ENCODE measurements at regions not wholly inside any gene's neighbourhood (a gene's known extent, or its start where the extent isn't known, plus 50 kb on each side); places are given as distances from the start of the nearest gene placed in this dataset.

- no peak overlapping the region for H3K27ac ChIP-seq
- H3K36me3 ChIP-seq (ENCODE audit: insufficient read depth): no peaks in the 10 kb centered on the region
- no peak overlapping the region for H3K4me2 ChIP-seq
- no peaks in the 10 kb centered on the region for H3K4me1 ChIP-seq (ENCODE audit: low read depth, poor library complexity, severe bottlenecking)
- H3K79me2 ChIP-seq (ENCODE audit: insufficient read depth, low read depth): no peaks in the 10 kb centered on the region
- no peaks in the 10 kb centered on the region for H4K20me1 ChIP-seq (ENCODE audit: insufficient read depth)
- TF ChIP-seq CTCF (conservative IDR thresholded peaks at IDR 0.05; ENCODE audit: low read depth, low read length): no peak
- no peak overlapping the region for H3K9ac ChIP-seq
- H3K27me3 ChIP-seq (ENCODE audit: insufficient read depth, low read depth): no peaks in the 10 kb centered on the region
- no peak overlapping the region for H3K4me3 ChIP-seq (IDR thresholded peaks at IDR 0.05; ENCODE audit: insufficient read depth, low read depth, low read length)
- H2AFZ ChIP-seq (ENCODE audit: low read depth): no peak overlapping the region
These were observed 621.0 kb upstream of the ADAMTS16 start for GRCh38 chr5:4518903-4519672.

GRCh38 chr5:4520559-4520958 is 619.6 kb upstream of the ADAMTS16 start:
- TF ChIP-seq CTCF (conservative IDR thresholded peaks at IDR 0.05; ENCODE audit: low read depth, low read length): no peak
- Histone ChIP-seq H3K4me1 (ENCODE audit: low read depth, poor library complexity, severe bottlenecking) (no peaks in the 10 kb centered on the region), H3K36me3 (ENCODE audit: insufficient read depth) (no peaks in the 10 kb centered on the region)

GRCh38 chr5:4523038-4523437 is 617.1 kb upstream of the ADAMTS16 start:
- H3K9ac ChIP-seq: no peak overlapping the region

More at GRCh38 chr5:4520559-4520958, 619.6 kb upstream of the ADAMTS16 start:
- no peaks in the 10 kb centered on the region for H3K79me2 ChIP-seq (ENCODE audit: insufficient read depth, low read depth)
- no peak overlapping the region for H2AFZ ChIP-seq (ENCODE audit: low read depth)
- H3K9ac ChIP-seq: no peak overlapping the region
- H3K27ac ChIP-seq: no peak overlapping the region
- H3K4me2 ChIP-seq: no peak overlapping the region
- no peak overlapping the region for H3K4me3 ChIP-seq (IDR thresholded peaks at IDR 0.05; ENCODE audit: insufficient read depth, low read depth, low read length)
- H3K27me3 ChIP-seq (ENCODE audit: insufficient read depth, low read depth): no peaks in the 10 kb centered on the region
- no peaks in the 10 kb centered on the region for H4K20me1 ChIP-seq (ENCODE audit: insufficient read depth)

GRCh38 chr5:4531756-4532704 is 608.1 kb upstream of the ADAMTS16 start:
- Histone ChIP-seq H3K4me1 (ENCODE audit: low read depth, poor library complexity, severe bottlenecking) (no peaks in the 10 kb centered on the region), H2AFZ (ENCODE audit: low read depth) (no peak overlapping the region), H3K4me2 (no peak overlapping the region), H3K79me2 (ENCODE audit: insufficient read depth, low read depth) (no peaks in the 10 kb centered on the region), H3K9ac (no peak overlapping the region), H3K27me3 (ENCODE audit: insufficient read depth, low read depth) (no peaks in the 10 kb centered on the region), H3K36me3 (ENCODE audit: insufficient read depth) (no peaks in the 10 kb centered on the region), H4K20me1 (ENCODE audit: insufficient read depth) (no peaks in the 10 kb centered on the region), H3K27ac (no peak overlapping the region), H3K4me3 (IDR thresholded peaks at IDR 0.05; ENCODE audit: insufficient read depth, low read depth, low read length) (no peak overlapping the region)
- TF ChIP-seq CTCF (conservative IDR thresholded peaks at IDR 0.05; ENCODE audit: low read depth, low read length): no peak

More at GRCh38 chr5:4523038-4523437, 617.1 kb upstream of the ADAMTS16 start:
- H3K4me1 ChIP-seq (ENCODE audit: low read depth, poor library complexity, severe bottlenecking): no peaks in the 10 kb centered on the region
- no peak overlapping the region for H3K27ac ChIP-seq
- H3K4me3 ChIP-seq (IDR thresholded peaks at IDR 0.05; ENCODE audit: insufficient read depth, low read depth, low read length): no peak overlapping the region
- no peaks in the 10 kb centered on the region for H3K79me2 ChIP-seq (ENCODE audit: insufficient read depth, low read depth)
- no peak for TF ChIP-seq CTCF (conservative IDR thresholded peaks at IDR 0.05; ENCODE audit: low read depth, low read length)
- H3K4me2 ChIP-seq: no peak overlapping the region
- no peaks in the 10 kb centered on the region for H3K36me3 ChIP-seq (ENCODE audit: insufficient read depth)
- H4K20me1 ChIP-seq (ENCODE audit: insufficient read depth): no peaks in the 10 kb centered on the region
- H2AFZ ChIP-seq (ENCODE audit: low read depth): no peak overlapping the region
- no peaks in the 10 kb centered on the region for H3K27me3 ChIP-seq (ENCODE audit: insufficient read depth, low read depth)
